ENCODE measurements at regions not wholly inside any gene's neighbourhood (a gene's known extent, or its start where the extent isn't known, plus 50 kb on each side); places are given as distances from the start of the nearest gene placed in this dataset.

GRCh38 chr18:64220941-64221340 lies 72.1 kb upstream of the LINC00305 start (continued):
- TF ChIP-seq NFAT5 (CRISPR knock-in tag; IDR thresholded peaks at IDR 0.05) (no peak), TRIM24 (CRISPR knock-in tag; IDR thresholded peaks at IDR 0.05) (no peak), HIC2 (CRISPR knock-in tag; IDR thresholded peaks at IDR 0.05; ENCODE audit: low read depth) (no peak), KAT8 (CRISPR knock-in tag; IDR thresholded peaks at IDR 0.05) (no peak), GZF1 (CRISPR knock-in tag; IDR thresholded peaks at IDR 0.05) (no peak), ARNT2 (CRISPR knock-in tag; IDR thresholded peaks at IDR 0.05; ENCODE audit: low read depth) (no peak)

DNA sequence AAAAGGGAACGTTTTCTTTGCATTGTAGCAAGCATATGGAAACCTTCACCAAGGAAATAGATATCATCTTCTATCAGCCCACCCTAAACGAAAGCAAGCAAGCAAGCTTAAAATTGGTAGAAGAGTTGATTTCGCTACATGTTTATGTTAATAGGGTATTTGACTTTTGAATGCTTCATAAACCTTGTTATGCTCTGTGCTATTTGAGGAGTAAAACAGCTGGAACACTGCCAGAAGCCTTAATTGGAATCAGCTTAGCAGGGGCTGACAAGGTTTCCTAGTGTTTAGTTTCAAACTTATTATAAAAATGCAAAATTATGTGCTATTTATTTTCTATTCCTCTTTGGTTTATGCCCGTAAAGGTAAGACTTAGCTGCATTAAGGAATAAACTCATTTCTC lies 70.6 kb upstream of the LINC00305 start:
- H2AFZ ChIP-seq (ENCODE audit: low read length), result no peak overlapping the region
- FAIRE-seq, result no peak
- POLR2A ChIA-PET, result no interaction called here

More for the DNA sequence above, 70.6 kb upstream of the LINC00305 start:
- intact Hi-C loops (cut with micrococcal nuclease; ENCODE audit: unreplicated experiment), result no loop called here
- Histone ChIP-seq H4K20me1 (ENCODE audit: insufficient read depth, low read length) (no peaks in the 10 kb centered on the region), H3K36me3 (replicated peaks in 1 of 2; ENCODE audit: control insufficient read depth in 1 of 2, insufficient read depth in 2 of 2, low read length in 2 of 2) (no peaks in the 10 kb centered on the region), H3K27ac (ENCODE audit: extremely low read length, insufficient read depth, low read length) (no peak overlapping the region), H3K4me3 (replicated peaks in 1 of 3; ENCODE audit: insufficient read depth in 1 of 3, low read depth in 2 of 3, low read length in 3 of 3) (no peak overlapping the region), H3K27me3 (ENCODE audit: control insufficient read depth in 1 of 2, insufficient read depth in 2 of 2, low read length in 2 of 2) (no peaks in the 10 kb centered on the region), H3K4me2 (ENCODE audit: low read depth, low read length) (no peak overlapping the region), H3K9ac (ENCODE audit: insufficient read depth, low read depth, low read length) (no peak overlapping the region), H3K9me3 (ENCODE audit: low read length) (peaks cover 2% of the 10 kb centered on the region; the same call in 1 of the 2 replicates), H3K4me1 (ENCODE audit: insufficient read depth, low read length) (no peaks in the 10 kb centered on the region), H3K79me2 (ENCODE audit: insufficient read depth, low read length) (no peaks in the 10 kb centered on the region)
- in situ Hi-C loops (cut with HindIII; ENCODE audit: extremely low pct_ligation_motif_present, low pct_unique_long_range_greater_than_20kb), result no loop called here
- CTCF ChIA-PET (ENCODE audit: low intra/inter-chr PET ratio, low total read pairs), result no interaction called here
- 24% methylated on average over 4 of the region's 4 CpGs for WGBS (ENCODE audit: low lambda C conversion rate)
- no TSS peak for BruUV-seq (replicated peaks)
- TF ChIP-seq HDAC2 (CRISPR knock-in tag; IDR thresholded peaks at IDR 0.05) (no peak), ZNF20 (CRISPR knock-in tag; IDR thresholded peaks at IDR 0.05) (no peak), ATF7-NPFF (CRISPR knock-in tag; IDR thresholded peaks at IDR 0.05; ENCODE audit: low read depth) (no peak), ZNF512B (CRISPR knock-in tag; IDR thresholded peaks at IDR 0.05; ENCODE audit: borderline replicate concordance) (no peak), TOE1 (CRISPR knock-in tag; IDR thresholded peaks at IDR 0.05) (no peak)
- ATAC-seq (no peak), DNase-seq (ENCODE audit: low spot score) (no peak)
